Breast epithelium (tissue), 4 donors: ENCODE measurements at regions not wholly inside any gene's neighbourhood (a gene's known extent, or its start where the extent isn't known, plus 50 kb on each side); places are given as distances from the start of the nearest gene placed in this dataset.

Source experiments
- DNase-seq, 2 donors: peaks; one replicate each; pipeline ENCODE4 v3.0.0-alpha.2; 2019; ENCODE audit warnings: low spot score in 2 of 2
- H3K27ac ChIP-seq, 2 donors: fragments of 200-600 bp; sonication (generic) in 1 of 2; one replicate each; pipeline ENCODE4 v1.5.1; 2016 to 2019; ENCODE audit warnings: mild to moderate bottlenecking in 1 of 2
- H3K27me3 ChIP-seq, 2 donors: fragments of 200-600 bp; sonication (generic) in 1 of 2; one replicate each; pipeline versions ENCODE4 v1.5.1 to v1.6.0; 2017 to 2019; ENCODE audit warnings: control low read depth in 1 of 2, mild to moderate bottlenecking in 1 of 2
- H3K36me3 ChIP-seq: fragments of 200-600 bp; one replicate; pipeline ENCODE4 v1.5.1; 2019
- H3K4me1 ChIP-seq, 2 donors: fragments of 200-600 bp; sonication (generic); one replicate each; pipeline ENCODE4 v1.5.1; 2016 to 2019; ENCODE audit warnings: control low read depth in 1 of 2
- H3K4me3 ChIP-seq, 3 donors: fragments of 200-600 bp; sonication (generic); 1 replicate in 2 of 3; 2 replicates in 1 of 3; pipeline ENCODE4 v1.5.1; 2016 to 2019; ENCODE audit warnings: mild to moderate bottlenecking in 3 of 3, moderate library complexity in 2 of 3
- H3K9me3 ChIP-seq, 2 donors: fragments of 200-600 bp; sonication (generic) in 1 of 2; one replicate each; pipeline ENCODE4 v1.5.1; 2016 to 2019; ENCODE audit warnings: control low read depth in 1 of 2
- POLR2A ChIP-seq: fragments of 450-650 bp; IDR thresholded peaks from one replicate; pipeline ENCODE4 v1.6.1; 2016; ENCODE audit warnings: antibody characterized with exemption, mild to moderate bottlenecking, moderate library complexity
- POLR2AphosphoS5 ChIP-seq, 3 donors: sonication (generic); formaldehyde crosslinking; IDR thresholded peaks; one replicate each; pipeline ENCODE4 v1.6.1; 2017; ENCODE audit warnings: antibody characterized with exemption in 3 of 3
- intact Hi-C: fragments of 100-400 bp; cut with DNase I; formaldehyde crosslinking; loops from one replicate; pipeline ENCODE4 v1.15.1; 2023; ENCODE audit warnings: low total_unique reads
- TF ChIP-seq, protein P1 (sequence below), 3 donors: fragments of 450-650 bp; IDR thresholded peaks; one replicate each; pipeline ENCODE4 v1.5.1; 2016 to 2017; ENCODE audit warnings: antibody characterized with exemption in 3 of 3, mild to moderate bottlenecking in 3 of 3, moderate library complexity in 3 of 3

DNA sequence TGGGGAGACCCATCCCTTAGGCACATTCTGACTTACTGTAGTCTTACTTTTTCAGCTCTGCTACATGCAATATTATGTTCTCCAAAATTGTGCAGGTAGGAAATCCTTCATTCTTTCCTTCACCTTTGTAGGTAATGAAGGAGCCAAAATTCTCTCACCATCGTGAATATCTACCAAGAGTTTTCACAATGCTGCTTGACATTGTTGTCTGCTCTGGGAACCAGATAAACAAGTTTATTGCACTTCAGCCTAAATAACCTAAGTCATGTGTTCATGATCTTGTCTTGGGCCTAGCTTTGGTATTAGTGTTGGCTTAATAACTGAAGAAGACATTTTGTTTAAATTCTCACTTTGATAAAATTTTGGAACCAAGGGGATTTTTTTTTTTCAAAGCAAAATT is 110.8 kb upstream of the ELAC2 start:
- Histone ChIP-seq H3K27me3 (no peaks in the 10 kb centered on the region), H3K4me1 (no peaks in the 10 kb centered on the region), H3K36me3 (no peaks in the 10 kb centered on the region), H3K27ac (no peak overlapping the region), H3K9me3 (no peaks in the 10 kb centered on the region), H3K4me3 (no peak overlapping the region)
- intact Hi-C loops, result no loop called here
- TF ChIP-seq POLR2A, result no peak
- TF ChIP-seq, protein P1, sequence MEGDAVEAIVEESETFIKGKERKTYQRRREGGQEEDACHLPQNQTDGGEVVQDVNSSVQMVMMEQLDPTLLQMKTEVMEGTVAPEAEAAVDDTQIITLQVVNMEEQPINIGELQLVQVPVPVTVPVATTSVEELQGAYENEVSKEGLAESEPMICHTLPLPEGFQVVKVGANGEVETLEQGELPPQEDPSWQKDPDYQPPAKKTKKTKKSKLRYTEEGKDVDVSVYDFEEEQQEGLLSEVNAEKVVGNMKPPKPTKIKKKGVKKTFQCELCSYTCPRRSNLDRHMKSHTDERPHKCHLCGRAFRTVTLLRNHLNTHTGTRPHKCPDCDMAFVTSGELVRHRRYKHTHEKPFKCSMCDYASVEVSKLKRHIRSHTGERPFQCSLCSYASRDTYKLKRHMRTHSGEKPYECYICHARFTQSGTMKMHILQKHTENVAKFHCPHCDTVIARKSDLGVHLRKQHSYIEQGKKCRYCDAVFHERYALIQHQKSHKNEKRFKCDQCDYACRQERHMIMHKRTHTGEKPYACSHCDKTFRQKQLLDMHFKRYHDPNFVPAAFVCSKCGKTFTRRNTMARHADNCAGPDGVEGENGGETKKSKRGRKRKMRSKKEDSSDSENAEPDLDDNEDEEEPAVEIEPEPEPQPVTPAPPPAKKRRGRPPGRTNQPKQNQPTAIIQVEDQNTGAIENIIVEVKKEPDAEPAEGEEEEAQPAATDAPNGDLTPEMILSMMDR (IDR thresholded peaks at IDR 0.05), result no peak
- no peak for TF ChIP-seq POLR2AphosphoS5 (IDR thresholded peaks at IDR 0.05)
- no peak for DNase-seq

DNA sequence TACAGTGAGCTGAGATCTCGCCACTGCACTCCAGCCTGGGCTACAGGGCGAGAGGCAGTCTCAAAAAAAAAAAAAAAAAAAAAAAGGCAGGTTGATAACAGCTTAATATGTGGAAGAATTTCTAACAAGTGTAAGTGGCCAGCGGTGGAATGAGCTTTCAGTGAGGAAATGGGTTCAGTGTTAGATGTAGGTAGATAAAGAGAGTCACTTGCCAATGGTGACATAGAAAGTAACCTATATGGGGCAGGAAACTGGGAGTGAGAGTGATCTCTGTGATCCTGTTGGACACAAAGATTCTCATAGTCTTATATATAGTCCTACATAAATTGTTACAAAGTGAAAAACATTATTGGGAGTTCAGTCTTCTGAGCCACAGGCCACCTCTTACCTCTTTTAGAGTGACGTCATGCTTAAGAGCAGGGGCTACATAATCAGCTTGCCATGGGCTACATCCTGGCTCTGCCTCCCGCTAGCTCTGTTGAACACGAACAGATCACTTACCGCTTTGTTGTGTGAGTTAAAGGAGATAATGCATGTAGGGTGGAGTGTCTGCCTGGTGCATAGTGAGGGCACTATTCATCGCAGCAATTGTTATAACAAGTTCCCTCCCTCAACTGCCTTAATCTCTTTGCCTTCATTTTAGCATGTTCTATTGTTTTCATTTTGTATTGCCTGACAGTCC is 110.2 kb upstream of the ELAC2 start:
- intact Hi-C loops, result no loop called here
- no peak overlapping the region for H3K4me3 ChIP-seq
- H3K27ac ChIP-seq, result no peak overlapping the region
- no peak for TF ChIP-seq POLR2A
- no peak for TF ChIP-seq POLR2AphosphoS5 (IDR thresholded peaks at IDR 0.05)
- H3K36me3 ChIP-seq, result no peaks in the 10 kb centered on the region
- no peaks in the 10 kb centered on the region for H3K27me3 ChIP-seq
- no peak for DNase-seq
- H3K4me1 ChIP-seq, result no peaks in the 10 kb centered on the region
- no peaks in the 10 kb centered on the region for H3K9me3 ChIP-seq

DNA sequence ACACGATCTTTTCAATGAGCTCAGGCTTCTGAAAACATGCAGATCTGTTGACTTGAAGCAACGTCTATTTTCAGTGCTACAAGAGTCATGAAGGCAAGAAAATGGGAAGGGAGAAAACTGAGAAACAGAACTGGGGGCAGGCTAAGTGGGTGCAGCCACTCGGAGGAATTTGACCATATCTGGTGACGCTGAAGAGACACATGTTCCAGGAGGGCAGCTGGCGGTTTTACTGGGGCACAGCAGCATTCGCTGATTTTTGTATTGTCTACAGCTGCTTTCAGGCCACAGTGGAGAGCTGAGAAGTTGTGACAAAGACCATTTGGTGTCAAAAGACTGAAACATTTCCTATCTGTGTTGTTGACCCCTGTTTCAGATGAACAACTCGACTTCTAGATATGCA is 103.0 kb upstream of the ELAC2 start:
- Histone ChIP-seq H3K4me3 (no peak overlapping the region), H3K9me3 (no peaks in the 10 kb centered on the region), H3K27ac (no peak overlapping the region), H3K4me1 (no peaks in the 10 kb centered on the region), H3K36me3 (no peaks in the 10 kb centered on the region), H3K27me3 (no peaks in the 10 kb centered on the region)
- intact Hi-C loops, result no loop called here
- TF ChIP-seq, protein P1 (IDR thresholded peaks at IDR 0.05), result no peak
- no peak for TF ChIP-seq POLR2AphosphoS5 (IDR thresholded peaks at IDR 0.05)
- TF ChIP-seq POLR2A, result no peak
- DNase-seq, result no peak

GRCh38 chr17:13118311-13118710 is 100.5 kb upstream of the ELAC2 start:
- no peak for TF ChIP-seq POLR2AphosphoS5 (IDR thresholded peaks at IDR 0.05)
- TF ChIP-seq POLR2A, result no peak
- TF ChIP-seq, protein P1 (IDR thresholded peaks at IDR 0.05), result no peak

DNA sequence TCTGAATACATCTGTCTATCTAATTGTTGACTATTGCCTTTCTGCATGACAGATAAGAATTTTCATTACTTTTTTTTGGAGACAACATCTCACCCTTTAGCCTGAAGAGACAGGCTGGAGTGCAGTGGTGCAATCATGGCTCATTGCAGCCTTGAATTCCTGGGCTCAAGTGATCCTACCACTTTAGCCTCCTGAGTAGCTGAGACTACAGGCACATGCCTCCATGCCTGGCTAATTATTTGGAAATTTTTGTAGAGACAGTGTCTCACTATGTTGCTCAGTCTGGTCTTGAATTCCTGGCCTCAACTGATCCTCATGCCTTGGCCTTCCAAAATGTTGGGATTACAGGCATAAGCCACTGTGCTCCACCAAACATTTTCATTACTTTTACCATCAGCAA is 99.8 kb upstream of the ELAC2 start:
- no peak for DNase-seq
- Histone ChIP-seq H3K4me3 (no peak overlapping the region), H3K36me3 (no peaks in the 10 kb centered on the region), H3K4me1 (no peaks in the 10 kb centered on the region), H3K27me3 (peaks cover 0 to 6% of the 10 kb centered on the region in 2 donors), H3K27ac (no peak overlapping the region), H3K9me3 (no peaks in the 10 kb centered on the region)
- intact Hi-C loops, result no loop called here
- TF ChIP-seq POLR2A, result no peak
- no peak for TF ChIP-seq POLR2AphosphoS5 (IDR thresholded peaks at IDR 0.05)
- TF ChIP-seq, protein P1 (IDR thresholded peaks at IDR 0.05), result no peak

More at GRCh38 chr17:13118311-13118710, 100.5 kb upstream of the ELAC2 start:
- intact Hi-C loops, result no loop called here
- Histone ChIP-seq H3K36me3 (no peaks in the 10 kb centered on the region), H3K4me3 (no peak overlapping the region), H3K9me3 (no peaks in the 10 kb centered on the region), H3K27me3 (peaks cover 0 to 6% of the 10 kb centered on the region in 2 donors), H3K27ac (no peak overlapping the region), H3K4me1 (no peaks in the 10 kb centered on the region)
- no peak for DNase-seq
